C4-2B (cell line): ENCODE measurements at regions not wholly inside any gene's neighbourhood (a gene's known extent, or its start where the extent isn't known, plus 50 kb on each side); places are given as distances from the start of the nearest gene placed in this dataset.

Experiments
- CTCF ChIP-seq: fragments of 450-650 bp; conservative IDR thresholded peaks from 2 replicates; pipeline ENCODE4 v1.5.1; 2017; ENCODE audit warnings: mild to moderate bottlenecking
- ZFX ChIP-seq: fragments of 450-650 bp; IDR thresholded peaks from 2 replicates; pipeline ENCODE4 v1.6.1; 2017

- TF ChIP-seq CTCF (no peak), ZFX (no peak)
Measured at GRCh38 chr3:65268426-65268825, 580.6 kb upstream of the ADAMTS9 start.
